Neural progenitor cell (in vitro differentiated cells): ENCODE measurements at regions not wholly inside any gene's neighbourhood (a gene's known extent, or its start where the extent isn't known, plus 50 kb on each side); places are given as distances from the start of the nearest gene placed in this dataset.

ENCODE experiments used
- DNase-seq: peaks from one replicate; pipeline ENCODE4 v3.0.0-alpha.2; 2016; ENCODE audit warnings: low spot score
- H2AFZ ChIP-seq: fragments of 200-600 bp; sonication (generic); replicated peaks from 2 replicates; pipeline ENCODE4 v1.6.1; 2016; ENCODE audit warnings: antibody characterized with exemption
- H3F3A ChIP-seq: fragments of 200-600 bp; sonication (generic); 2 replicates; pipeline ENCODE4 v1.6.1; 2016; ENCODE audit warnings: antibody characterized with exemption, low read depth
- H3K27ac ChIP-seq: fragments of 200-600 bp; sonication (generic); 2 replicates; pipeline ENCODE4 v1.5.1; 2016; ENCODE audit warnings: mild to moderate bottlenecking
- H3K27me3 ChIP-seq: fragments of 200-600 bp; sonication (generic); 2 replicates; pipeline ENCODE4 v1.6.1; 2016; ENCODE audit warnings: mild to moderate bottlenecking, moderate library complexity
- H3K36me3 ChIP-seq: fragments of 200-600 bp; sonication (generic); 2 replicates; pipeline ENCODE4 v1.5.1; 2016
- H3K4me1 ChIP-seq: fragments of 200-600 bp; sonication (generic); 2 replicates; pipeline ENCODE4 v1.6.1; 2016; ENCODE audit warnings: mixed run types
- H3K4me2 ChIP-seq: fragments of 200-600 bp; sonication (generic); 2 replicates; pipeline ENCODE4 v1.6.1; 2016
- H3K4me3 ChIP-seq: fragments of 200-600 bp; sonication (generic); 2 replicates; pipeline ENCODE4 v1.5.1; 2016
- H3K79me2 ChIP-seq: fragments of 200-600 bp; sonication (generic); 2 replicates; pipeline ENCODE4 v1.6.1; 2016; ENCODE audit warnings: low read depth
- H3K9ac ChIP-seq: fragments of 200-600 bp; sonication (generic); 2 replicates; pipeline ENCODE4 v1.6.1; 2016
- H3K9me3 ChIP-seq: fragments of 200-600 bp; sonication (generic); 2 replicates; pipeline ENCODE4 v1.5.1; 2016; ENCODE audit warnings: low read depth
- H4K20me1 ChIP-seq: fragments of 200-600 bp; sonication (generic); 2 replicates; pipeline ENCODE4 v1.6.1; 2016; ENCODE audit warnings: low read depth
- H3K27ac Mint-ChIP-seq: 3 replicates; pipeline ENCODE4 v1.8.0; 2021; ENCODE audit warnings: mixed read lengths
- H3K27me3 Mint-ChIP-seq: 2 replicates; pipeline ENCODE4 v1.8.0; 2022; ENCODE audit warnings: low read depth, mild to moderate bottlenecking, inconsistent platforms, moderate library complexity, mixed read lengths; ENCODE audit not compliant: insufficient read depth
- H3K36me3 Mint-ChIP-seq: 3 replicates; pipeline ENCODE4 v1.8.0; 2021; ENCODE audit warnings: mixed read lengths
- H3K4me1 Mint-ChIP-seq: 3 replicates; pipeline ENCODE4 v1.8.0; 2021; ENCODE audit warnings: mixed read lengths
- H3K4me3 Mint-ChIP-seq: 3 replicates; pipeline ENCODE4 v1.8.0; 2021; ENCODE audit warnings: mild to moderate bottlenecking, moderate library complexity, mixed read lengths
- H3K9me3 Mint-ChIP-seq: 3 replicates; pipeline ENCODE4 v1.8.0; 2020; ENCODE audit warnings: mixed read lengths
- CTCF ChIP-seq: fragments of 200-600 bp; sonication (generic); IDR thresholded peaks from 2 replicates; pipeline ENCODE4 v1.5.1; 2017; ENCODE audit warnings: antibody characterized with exemption, mild to moderate bottlenecking
- EZH2 ChIP-seq: fragments of 200-600 bp; sonication (generic); IDR thresholded peaks from 2 replicates; pipeline ENCODE4 v1.6.1; 2017; ENCODE audit warnings: antibody characterized with exemption, mild to moderate bottlenecking, moderate library complexity
- EZH2phosphoT487 ChIP-seq: fragments of 200-600 bp; sonication (generic); IDR thresholded peaks from 2 replicates; pipeline ENCODE4 v1.6.1; 2017; ENCODE audit warnings: antibody characterized with exemption

- Mint-ChIP-seq H3K36me3 (no peaks in the 10 kb centered on the region), H3K4me1 (no peaks in the 10 kb centered on the region), H3K9me3 (no peaks in the 10 kb centered on the region)
Observed at GRCh38 chr1:162982364-162982763, 86.8 kb upstream of the RGS4 start.

GRCh38 chr1:162977944-162978568 lies 91.1 kb upstream of the RGS4 start:
- no peaks in the 10 kb centered on the region for H3K4me1 Mint-ChIP-seq
- no peaks in the 10 kb centered on the region for H3K27me3 Mint-ChIP-seq
- Histone ChIP-seq H4K20me1 (no peaks in the 10 kb centered on the region), H2AFZ (no peak overlapping the region), H3K4me2 (no peak overlapping the region), H3F3A (no peaks in the 10 kb centered on the region), H3K27me3 (no peaks in the 10 kb centered on the region), H3K4me1 (no peaks in the 10 kb centered on the region), H3K9ac (no peak overlapping the region), H3K36me3 (no peaks in the 10 kb centered on the region), H3K27ac (no peak overlapping the region), H3K9me3 (no peaks in the 10 kb centered on the region), H3K79me2 (no peaks in the 10 kb centered on the region), H3K4me3 (no peak overlapping the region)
- TF ChIP-seq CTCF (no peak), EZH2phosphoT487 (no peak), EZH2 (no peak)
- H3K36me3 Mint-ChIP-seq, result no peaks in the 10 kb centered on the region
- H3K27ac Mint-ChIP-seq, result no peak overlapping the region
- H3K9me3 Mint-ChIP-seq, result no peaks in the 10 kb centered on the region
- DNase-seq, result no peak
- no peak overlapping the region for H3K4me3 Mint-ChIP-seq

More at GRCh38 chr1:162982364-162982763, 86.8 kb upstream of the RGS4 start:
- Histone ChIP-seq H3K4me3 (no peak overlapping the region), H3K27ac (no peak overlapping the region), H2AFZ (no peak overlapping the region), H3K27me3 (no peaks in the 10 kb centered on the region), H3K4me2 (no peak overlapping the region), H3F3A (no peaks in the 10 kb centered on the region), H3K36me3 (no peaks in the 10 kb centered on the region), H3K9ac (no peak overlapping the region), H3K79me2 (no peaks in the 10 kb centered on the region), H3K9me3 (no peaks in the 10 kb centered on the region), H3K4me1 (no peaks in the 10 kb centered on the region), H4K20me1 (no peaks in the 10 kb centered on the region)
- no peak for DNase-seq
- TF ChIP-seq EZH2phosphoT487 (no peak), EZH2 (no peak), CTCF (no peak)
- no peak overlapping the region for H3K27ac Mint-ChIP-seq
- no peak overlapping the region for H3K4me3 Mint-ChIP-seq
- peaks cover 3% of the 10 kb centered on the region for H3K27me3 Mint-ChIP-seq

- Histone ChIP-seq H3K9me3 (no peaks in the 10 kb centered on the region), H3K36me3 (no peaks in the 10 kb centered on the region), H3K4me2 (no peak overlapping the region), H3K79me2 (no peaks in the 10 kb centered on the region), H4K20me1 (no peaks in the 10 kb centered on the region), H3K4me3 (no peak overlapping the region), H3F3A (no peaks in the 10 kb centered on the region), H2AFZ (no peak overlapping the region), H3K4me1 (no peaks in the 10 kb centered on the region), H3K27ac (no peak overlapping the region), H3K9ac (no peak overlapping the region), H3K27me3 (no peaks in the 10 kb centered on the region)
- no peaks in the 10 kb centered on the region for H3K36me3 Mint-ChIP-seq
- no peaks in the 10 kb centered on the region for H3K4me1 Mint-ChIP-seq
- H3K9me3 Mint-ChIP-seq, result no peaks in the 10 kb centered on the region
- TF ChIP-seq EZH2phosphoT487, result no peak
- H3K27me3 Mint-ChIP-seq, result no peaks in the 10 kb centered on the region
- H3K4me3 Mint-ChIP-seq, result no peak overlapping the region
- no peak overlapping the region for H3K27ac Mint-ChIP-seq
- no peak for DNase-seq
Observed at GRCh38 chr1:162976628-162977027, 92.5 kb upstream of the RGS4 start.

GRCh38 chr1:162974810-162975209 lies 94.4 kb upstream of the RGS4 start:
- Mint-ChIP-seq H3K4me3 (no peak overlapping the region), H3K4me1 (no peaks in the 10 kb centered on the region), H3K27me3 (no peaks in the 10 kb centered on the region), H3K27ac (no peak overlapping the region), H3K9me3 (no peaks in the 10 kb centered on the region), H3K36me3 (no peaks in the 10 kb centered on the region)
- Histone ChIP-seq H3K9me3 (no peaks in the 10 kb centered on the region), H3F3A (no peaks in the 10 kb centered on the region), H3K36me3 (no peaks in the 10 kb centered on the region), H3K4me3 (no peak overlapping the region), H3K9ac (no peak overlapping the region), H3K79me2 (no peaks in the 10 kb centered on the region), H3K27ac (no peak overlapping the region), H3K4me2 (no peak overlapping the region), H3K27me3 (no peaks in the 10 kb centered on the region), H4K20me1 (no peaks in the 10 kb centered on the region), H3K4me1 (no peaks in the 10 kb centered on the region), H2AFZ (no peak overlapping the region)
- TF ChIP-seq EZH2phosphoT487, result no peak
- TF ChIP-seq EZH2, result no peak
- TF ChIP-seq CTCF, result no peak
- DNase-seq, result no peak
